ENCODE measurements at regions not wholly inside any gene's neighbourhood (a gene's known extent, or its start where the extent isn't known, plus 50 kb on each side); places are given as distances from the start of the nearest gene placed in this dataset.

DNA sequence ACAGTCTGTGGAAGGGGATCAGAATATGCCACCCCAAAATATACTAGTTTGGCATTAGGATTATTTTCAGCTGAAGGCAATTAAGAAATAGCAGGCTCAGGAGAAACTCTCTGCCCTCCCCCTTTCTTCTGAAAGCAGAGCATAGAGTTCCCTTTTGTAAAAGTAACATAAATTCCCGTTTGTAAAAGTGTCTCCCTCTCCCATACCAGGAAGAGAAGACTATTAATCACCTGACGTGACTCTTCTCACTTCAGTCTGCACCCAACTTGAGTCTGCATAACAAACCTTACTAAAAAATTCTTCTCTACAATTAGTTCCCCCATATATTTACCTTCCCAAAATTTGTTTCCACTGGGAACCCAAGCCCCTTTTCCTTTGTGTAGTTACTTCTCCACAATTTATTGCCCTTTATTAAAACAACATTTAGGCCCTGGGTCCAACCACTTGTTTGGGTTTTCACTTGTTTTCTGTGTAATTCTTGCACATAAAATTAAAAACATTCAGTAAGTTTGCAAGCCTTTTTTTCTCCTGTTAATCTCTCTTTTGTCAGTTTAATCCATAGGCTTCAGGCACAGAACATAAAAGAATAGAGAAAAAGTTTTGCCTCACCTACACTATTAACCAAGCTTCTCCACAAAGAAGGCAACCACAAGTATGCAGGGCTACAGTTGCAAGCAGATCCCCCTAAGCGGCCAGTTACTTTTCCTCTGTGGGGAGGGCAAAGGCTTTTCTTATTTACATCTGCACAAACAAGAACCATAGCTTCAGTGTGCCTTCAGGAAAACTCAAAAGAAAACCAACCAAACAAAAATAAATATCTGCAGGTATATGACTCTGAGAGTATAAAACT is 73.8 kb upstream of the EPCAM start:
- Histone ChIP-seq H3K79me2 (ENCODE audit: control insufficient read depth, insufficient read depth, low read length, poor library complexity) (no peaks in the 10 kb centered on the region), H2AK5ac (ENCODE audit: low read length) (no peak overlapping the region), H3K14ac (ENCODE audit: low read length) (no peak overlapping the region), H2BK120ac (ENCODE audit: insufficient read depth, low read length, poor library complexity) (no peak overlapping the region), H2AFZ (ENCODE audit: insufficient read depth, low read length, poor library complexity) (no peak overlapping the region), H3K4me3 (ENCODE audit: low read depth, low read length) (no peak overlapping the region), H3K36me3 (ENCODE audit: control insufficient read depth in 1 of 2, insufficient read depth in 2 of 2, low read length in 2 of 2) (no peaks in the 10 kb centered on the region), H3K4me2 (ENCODE audit: low read length) (no peak overlapping the region), H3K4ac (ENCODE audit: low read depth, low read length) (no peak overlapping the region), H2BK12ac (ENCODE audit: low read length) (no peak overlapping the region), H3K4me1 (ENCODE audit: control insufficient read depth in 1 of 2, insufficient read depth in 2 of 2, low read length in 2 of 2) (no peaks in the 10 kb centered on the region), H4K12ac (ENCODE audit: low read depth, low read length) (no peak overlapping the region), H3K9me3 (ENCODE audit: insufficient read depth, low read depth, low read length) (no peaks in the 10 kb centered on the region), H4K91ac (ENCODE audit: low read depth, low read length) (no peak overlapping the region), H3K23ac (ENCODE audit: low read length) (no peak overlapping the region), H2BK5ac (ENCODE audit: low read depth, low read length, poor library complexity) (no peak overlapping the region), H4K8ac (ENCODE audit: low read depth, low read length) (no peak overlapping the region), H3K27ac (ENCODE audit: low read depth, low read length) (no peak overlapping the region), H3K27me3 (ENCODE audit: insufficient read depth, low read length) (no peaks in the 10 kb centered on the region), H3K79me1 (ENCODE audit: low read length) (no peaks in the 10 kb centered on the region), H3K9ac (ENCODE audit: low read length) (no peak overlapping the region), H3K18ac (ENCODE audit: low read length) (no peak overlapping the region)
- no peak for DNase-seq
- WGBS (ENCODE audit: extremely low coverage, insufficient coverage, insufficient read length), result no CpG with 5 or more reads among the region's 3 CpGs

DNA sequence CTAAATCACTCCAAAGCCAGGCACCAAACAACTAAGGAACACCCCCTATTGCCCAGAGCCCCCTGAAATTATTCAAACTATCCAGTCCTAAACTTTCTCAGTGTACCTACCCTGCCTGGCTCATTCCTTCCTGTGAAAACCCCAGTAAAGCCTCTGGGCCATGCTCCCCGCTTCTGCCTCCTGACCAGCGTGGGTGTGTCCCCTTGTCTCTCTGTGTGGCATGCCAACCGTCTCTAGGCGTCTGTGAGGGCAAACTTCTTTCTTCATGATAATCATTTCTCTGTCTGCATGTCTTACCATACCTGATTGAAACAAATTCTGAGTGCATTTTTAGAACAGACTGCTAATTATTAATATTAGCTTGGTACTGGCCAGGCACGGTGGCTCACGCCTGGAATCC is 75.1 kb upstream of the EPCAM start:
- Histone ChIP-seq H4K91ac (ENCODE audit: low read depth, low read length) (no peak overlapping the region), H3K4me3 (ENCODE audit: low read depth, low read length) (no peak overlapping the region), H3K79me2 (ENCODE audit: control insufficient read depth, insufficient read depth, low read length, poor library complexity) (no peaks in the 10 kb centered on the region), H2AFZ (ENCODE audit: insufficient read depth, low read length, poor library complexity) (no peak overlapping the region), H4K12ac (ENCODE audit: low read depth, low read length) (no peak overlapping the region), H2BK12ac (ENCODE audit: low read length) (no peak overlapping the region), H3K18ac (ENCODE audit: low read length) (no peak overlapping the region), H4K8ac (ENCODE audit: low read depth, low read length) (no peak overlapping the region), H3K79me1 (ENCODE audit: low read length) (no peaks in the 10 kb centered on the region), H3K9ac (ENCODE audit: low read length) (no peak overlapping the region), H3K27me3 (ENCODE audit: insufficient read depth, low read length) (no peaks in the 10 kb centered on the region), H3K23ac (ENCODE audit: low read length) (no peak overlapping the region), H3K4me2 (ENCODE audit: low read length) (no peak overlapping the region), H3K14ac (ENCODE audit: low read length) (no peak overlapping the region), H2BK120ac (ENCODE audit: insufficient read depth, low read length, poor library complexity) (no peak overlapping the region), H3K9me3 (ENCODE audit: insufficient read depth, low read depth, low read length) (no peaks in the 10 kb centered on the region), H2AK5ac (ENCODE audit: low read length) (no peak overlapping the region), H3K36me3 (ENCODE audit: control insufficient read depth in 1 of 2, insufficient read depth in 2 of 2, low read length in 2 of 2) (no peaks in the 10 kb centered on the region), H3K27ac (ENCODE audit: low read depth, low read length) (no peak overlapping the region), H2BK5ac (ENCODE audit: low read depth, low read length, poor library complexity) (no peak overlapping the region), H3K4ac (ENCODE audit: low read depth, low read length) (no peak overlapping the region), H3K4me1 (ENCODE audit: control insufficient read depth in 1 of 2, insufficient read depth in 2 of 2, low read length in 2 of 2) (no peaks in the 10 kb centered on the region)
- no peak for DNase-seq
- WGBS (ENCODE audit: extremely low coverage, insufficient coverage, insufficient read length), result no CpG with 5 or more reads among the region's 6 CpGs

DNA sequence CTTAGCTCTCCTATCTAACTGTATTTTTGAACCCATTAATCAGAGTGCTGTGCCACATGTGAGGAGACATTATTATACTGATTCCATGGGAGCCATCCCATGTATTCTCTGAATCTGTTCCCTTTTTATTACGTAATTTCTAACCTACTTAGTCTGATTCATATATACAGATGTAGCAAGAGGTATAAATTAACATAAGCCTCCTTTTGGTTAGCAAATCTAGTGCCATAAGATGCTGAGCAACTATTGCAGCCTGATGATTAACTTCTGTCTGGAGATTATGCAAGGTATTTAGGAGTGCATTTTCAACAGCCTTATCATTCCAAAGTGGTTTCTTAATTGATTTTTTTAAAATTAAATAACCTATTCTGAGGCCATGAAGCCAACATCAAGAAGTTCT is 80.2 kb upstream of the EPCAM start:
- Histone ChIP-seq H3K79me2 (ENCODE audit: control insufficient read depth, insufficient read depth, low read length, poor library complexity) (no peaks in the 10 kb centered on the region), H3K23ac (ENCODE audit: low read length) (no peak overlapping the region), H4K8ac (ENCODE audit: low read depth, low read length) (no peak overlapping the region), H3K9me3 (ENCODE audit: insufficient read depth, low read depth, low read length) (no peaks in the 10 kb centered on the region), H3K9ac (ENCODE audit: low read length) (no peak overlapping the region), H3K18ac (ENCODE audit: low read length) (no peak overlapping the region), H3K27me3 (ENCODE audit: insufficient read depth, low read length) (no peaks in the 10 kb centered on the region), H3K4me3 (ENCODE audit: low read depth, low read length) (no peak overlapping the region), H4K12ac (ENCODE audit: low read depth, low read length) (no peak overlapping the region), H3K4me1 (ENCODE audit: control insufficient read depth in 1 of 2, insufficient read depth in 2 of 2, low read length in 2 of 2) (peaks cover 9 to 11% of the 10 kb centered on the region in 2 experiments), H3K36me3 (ENCODE audit: control insufficient read depth in 1 of 2, insufficient read depth in 2 of 2, low read length in 2 of 2) (no peaks in the 10 kb centered on the region), H2BK120ac (ENCODE audit: insufficient read depth, low read length, poor library complexity) (no peak overlapping the region), H3K27ac (ENCODE audit: low read depth, low read length) (no peak overlapping the region), H2BK5ac (ENCODE audit: low read depth, low read length, poor library complexity) (no peak overlapping the region), H3K4me2 (ENCODE audit: low read length) (no peak overlapping the region), H3K79me1 (ENCODE audit: low read length) (peaks cover 8% of the 10 kb centered on the region), H2AFZ (ENCODE audit: insufficient read depth, low read length, poor library complexity) (no peak overlapping the region), H2AK5ac (ENCODE audit: low read length) (no peak overlapping the region), H3K14ac (ENCODE audit: low read length) (no peak overlapping the region), H4K91ac (ENCODE audit: low read depth, low read length) (no peak overlapping the region), H3K4ac (ENCODE audit: low read depth, low read length) (no peak overlapping the region), H2BK12ac (ENCODE audit: low read length) (no peak overlapping the region)
- no CpG with 5 or more reads among the region's 1 CpG for WGBS (ENCODE audit: extremely low coverage, insufficient coverage, insufficient read length)
- DNase-seq, result peak; percentile 65 to 89

DNA sequence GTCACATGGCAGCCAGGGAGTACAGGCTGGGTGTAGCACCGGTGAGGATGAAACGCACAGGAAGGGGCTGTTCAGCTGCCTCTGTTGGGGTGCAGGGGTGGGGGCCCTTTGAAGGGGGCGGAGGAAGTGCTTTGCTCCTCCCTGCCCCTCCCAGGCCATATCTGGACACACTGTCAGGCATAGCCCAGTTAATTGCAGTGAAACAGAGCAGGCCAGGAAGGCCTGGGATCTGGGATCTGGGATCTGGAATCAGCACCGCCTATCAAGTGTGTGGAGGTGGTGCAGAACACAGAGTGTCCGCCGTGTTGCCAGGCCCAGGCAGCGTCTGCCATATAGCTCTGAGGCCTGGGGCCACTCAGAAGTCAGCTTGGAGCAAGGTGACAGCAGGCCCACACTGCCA is 85.5 kb upstream of the EPCAM start:
- no peak for DNase-seq
- no peak overlapping the region for H3K4me2 ChIP-seq (ENCODE audit: low read length)
- no CpG with 5 or more reads among the region's 7 CpGs for WGBS (ENCODE audit: extremely low coverage, insufficient coverage, insufficient read length)
- H3K23ac ChIP-seq (ENCODE audit: low read length), result no peak overlapping the region
- H3K79me2 ChIP-seq (ENCODE audit: control insufficient read depth, insufficient read depth, low read length, poor library complexity), result no peaks in the 10 kb centered on the region
- H3K9me3 ChIP-seq (ENCODE audit: insufficient read depth, low read depth, low read length), result no peaks in the 10 kb centered on the region
- H4K12ac ChIP-seq (ENCODE audit: low read depth, low read length), result no peak overlapping the region
- H3K18ac ChIP-seq (ENCODE audit: low read length), result peak overlapping the region; percentile 47
- H4K91ac ChIP-seq (ENCODE audit: low read depth, low read length), result peak overlapping the region; percentile 70
- peak overlapping the region; percentile 15 for H2AFZ ChIP-seq (ENCODE audit: insufficient read depth, low read length, poor library complexity)
- H3K4me3 ChIP-seq (ENCODE audit: low read depth, low read length), result no peak overlapping the region
- H3K4ac ChIP-seq (ENCODE audit: low read depth, low read length), result no peak overlapping the region
- peak overlapping the region; percentile 47 for H4K8ac ChIP-seq (ENCODE audit: low read depth, low read length)
- H2AK5ac ChIP-seq (ENCODE audit: low read length), result peak overlapping the region; percentile 79
- H3K27me3 ChIP-seq (ENCODE audit: insufficient read depth, low read length), result no peaks in the 10 kb centered on the region
- H3K14ac ChIP-seq (ENCODE audit: low read length), result peak overlapping the region; percentile 42
- no peaks in the 10 kb centered on the region for H3K36me3 ChIP-seq (ENCODE audit: control insufficient read depth in 1 of 2, insufficient read depth in 2 of 2, low read length in 2 of 2)
- peak overlapping the region; percentile 82 for H2BK12ac ChIP-seq (ENCODE audit: low read length)
- no peak overlapping the region for H3K9ac ChIP-seq (ENCODE audit: low read length)
- H3K27ac ChIP-seq (ENCODE audit: low read depth, low read length), result peak overlapping the region; percentile 20
- peak overlapping the region; percentile 31 for H2BK5ac ChIP-seq (ENCODE audit: low read depth, low read length, poor library complexity)
- H3K79me1 ChIP-seq (ENCODE audit: low read length), result peaks cover 15% of the 10 kb centered on the region
- peaks cover 11 to 15% of the 10 kb centered on the region in 2 experiments for H3K4me1 ChIP-seq (ENCODE audit: control insufficient read depth in 1 of 2, insufficient read depth in 2 of 2, low read length in 2 of 2)
- peak overlapping the region; percentile 46 for H2BK120ac ChIP-seq (ENCODE audit: insufficient read depth, low read length, poor library complexity)

Measured in trophoblast cell (in vitro differentiated cells and primary cell).